SU-DHL-6 (cell line): ENCODE measurements at regions not wholly inside any gene's neighbourhood (a gene's known extent, or its start where the extent isn't known, plus 50 kb on each side); places are given as distances from the start of the nearest gene placed in this dataset.

Source experiments
- EZH2phosphoT487 ChIP-seq: fragments of 200-600 bp; sonication (generic), shearing (Covaris generic); conservative IDR thresholded peaks from 2 replicates; pipeline ENCODE4 v1.6.1; 2018; ENCODE audit warnings: mild to moderate bottlenecking, antibody characterized with exemption, low read length, moderate library complexity, mixed read lengths
- TF ChIP-seq, protein P1 (sequence below): fragments of 200-600 bp; sonication (generic); IDR thresholded peaks from one replicate; pipeline ENCODE4 v1.5.1; 2017; ENCODE audit warnings: antibody characterized with exemption, mild to moderate bottlenecking, low read length, moderate library complexity; ENCODE audit not compliant: insufficient read depth, poor library complexity, severe bottlenecking

DNA sequence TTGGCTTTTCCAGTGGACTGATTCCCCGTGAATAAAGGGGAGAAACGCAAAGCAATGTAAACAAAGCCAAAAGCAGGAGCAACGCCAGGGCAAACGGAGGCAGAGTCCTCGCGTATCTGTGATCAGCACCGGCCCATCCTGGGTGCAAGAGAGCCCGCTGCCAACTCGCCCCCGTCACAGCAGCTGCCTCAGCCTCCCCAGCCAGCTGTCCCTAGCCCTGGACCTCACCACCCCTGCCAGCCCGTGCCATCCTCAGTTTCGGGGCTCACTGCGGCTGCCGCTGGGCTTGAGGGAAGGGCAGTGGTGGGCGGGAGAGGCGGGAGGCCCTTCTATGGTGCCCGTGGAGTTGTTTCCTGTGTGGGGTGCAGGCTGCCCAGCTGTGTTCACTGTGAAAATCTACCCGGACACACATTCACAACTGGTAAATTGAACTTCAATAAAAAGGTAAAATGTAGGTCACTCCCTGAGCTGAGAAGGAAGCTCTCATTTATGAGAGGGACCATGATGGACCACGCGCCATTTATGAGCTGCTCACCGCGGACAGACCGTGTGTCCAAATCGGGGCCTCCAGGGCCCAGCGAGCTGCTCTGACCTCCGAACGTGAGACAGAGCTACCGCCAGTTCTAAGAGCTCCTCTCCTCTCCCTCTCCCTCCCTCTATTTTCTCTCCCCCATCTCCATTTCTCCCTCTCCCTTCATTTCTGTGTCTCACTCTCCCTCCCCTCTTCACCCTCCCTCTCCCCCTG is 330.5 kb upstream of the SFSWAP start:
- TF ChIP-seq, protein P1, sequence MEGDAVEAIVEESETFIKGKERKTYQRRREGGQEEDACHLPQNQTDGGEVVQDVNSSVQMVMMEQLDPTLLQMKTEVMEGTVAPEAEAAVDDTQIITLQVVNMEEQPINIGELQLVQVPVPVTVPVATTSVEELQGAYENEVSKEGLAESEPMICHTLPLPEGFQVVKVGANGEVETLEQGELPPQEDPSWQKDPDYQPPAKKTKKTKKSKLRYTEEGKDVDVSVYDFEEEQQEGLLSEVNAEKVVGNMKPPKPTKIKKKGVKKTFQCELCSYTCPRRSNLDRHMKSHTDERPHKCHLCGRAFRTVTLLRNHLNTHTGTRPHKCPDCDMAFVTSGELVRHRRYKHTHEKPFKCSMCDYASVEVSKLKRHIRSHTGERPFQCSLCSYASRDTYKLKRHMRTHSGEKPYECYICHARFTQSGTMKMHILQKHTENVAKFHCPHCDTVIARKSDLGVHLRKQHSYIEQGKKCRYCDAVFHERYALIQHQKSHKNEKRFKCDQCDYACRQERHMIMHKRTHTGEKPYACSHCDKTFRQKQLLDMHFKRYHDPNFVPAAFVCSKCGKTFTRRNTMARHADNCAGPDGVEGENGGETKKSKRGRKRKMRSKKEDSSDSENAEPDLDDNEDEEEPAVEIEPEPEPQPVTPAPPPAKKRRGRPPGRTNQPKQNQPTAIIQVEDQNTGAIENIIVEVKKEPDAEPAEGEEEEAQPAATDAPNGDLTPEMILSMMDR: no peak
- TF ChIP-seq EZH2phosphoT487: no peak
